Right atrium auricular region (tissue), 2 donors: ENCODE measurements at regions not wholly inside any gene's neighbourhood (a gene's known extent, or its start where the extent isn't known, plus 50 kb on each side); places are given as distances from the start of the nearest gene placed in this dataset.

ENCODE experiments used
- DNase-seq: peaks from one replicate; pipeline ENCODE4 v3.0.0-alpha.2; 2019; ENCODE audit warnings: low spot score
- H3K27ac ChIP-seq, 2 donors: fragments of 200-600 bp; sonication (generic); 1 replicate in 1 of 2; 2 replicates in 1 of 2; pipeline ENCODE4 v1.5.1; 2016 to 2019
- H3K27me3 ChIP-seq, 2 donors: fragments of 200-600 bp; sonication (generic); one replicate each; pipeline versions ENCODE4 v1.5.1 to v1.6.0; 2017 to 2019
- H3K36me3 ChIP-seq: fragments of 200-600 bp; sonication (generic); one replicate; pipeline ENCODE4 v1.5.1; 2016
- H3K4me1 ChIP-seq, 2 donors: fragments of 200-600 bp; sonication (generic); one replicate each; pipeline versions ENCODE4 v1.5.1 to v1.6.0; 2017 to 2019
- H3K4me3 ChIP-seq, 2 donors: fragments of 200-600 bp; sonication (generic); 1 replicate in 1 of 2; 2 replicates in 1 of 2; pipeline ENCODE4 v1.5.1; 2017 to 2019; ENCODE audit warnings: mild to moderate bottlenecking in 1 of 2, moderate library complexity in 1 of 2
- H3K9me3 ChIP-seq, 2 donors: fragments of 200-600 bp; sonication (generic); one replicate each; pipeline ENCODE4 v1.5.1; 2019
- CTCF ChIP-seq, 2 donors: fragments of 200-600 bp; sonication (generic); IDR thresholded peaks; one replicate each; pipeline ENCODE4 v1.5.1; 2019; ENCODE audit warnings: antibody characterized with exemption in 2 of 2

- no peaks in the 10 kb centered on the region for H3K9me3 ChIP-seq
- no peaks in the 10 kb centered on the region for H3K36me3 ChIP-seq
- no peak for DNase-seq
- no peaks in the 10 kb centered on the region for H3K4me1 ChIP-seq
- H3K4me3 ChIP-seq, result no peak overlapping the region
- H3K27ac ChIP-seq, result no peak overlapping the region
- TF ChIP-seq CTCF (IDR thresholded peaks at IDR 0.05), result no peak
- no peaks in the 10 kb centered on the region for H3K27me3 ChIP-seq
Observed at GRCh38 chr10:55058800-55059199, 257.8 kb upstream of the PCDH15 start.

- H3K27ac ChIP-seq, result no peak overlapping the region
- H3K9me3 ChIP-seq, result no peaks in the 10 kb centered on the region
- no peaks in the 10 kb centered on the region for H3K36me3 ChIP-seq
- no peak overlapping the region for H3K4me3 ChIP-seq
- H3K4me1 ChIP-seq, result no peaks in the 10 kb centered on the region
- TF ChIP-seq CTCF (IDR thresholded peaks at IDR 0.05), result no peak
- H3K27me3 ChIP-seq, result no peaks in the 10 kb centered on the region
- no peak for DNase-seq
Observed at GRCh38 chr10:55051515-55051914, 250.5 kb upstream of the PCDH15 start.

GRCh38 chr10:55048830-55049498 is 247.9 kb upstream of the PCDH15 start:
- H3K4me3 ChIP-seq, result no peak overlapping the region
- no peak for DNase-seq
- no peak for TF ChIP-seq CTCF (IDR thresholded peaks at IDR 0.05)
- no peaks in the 10 kb centered on the region for H3K4me1 ChIP-seq
- no peak overlapping the region for H3K27ac ChIP-seq
- H3K36me3 ChIP-seq, result no peaks in the 10 kb centered on the region
- no peaks in the 10 kb centered on the region for H3K9me3 ChIP-seq
- no peaks in the 10 kb centered on the region for H3K27me3 ChIP-seq

- no peak for DNase-seq
Observed at GRCh38 chr10:55043540-55043939, 242.5 kb upstream of the PCDH15 start.

GRCh38 chr10:55033061-55033460 is 232.0 kb upstream of the PCDH15 start:
- DNase-seq, result no peak
- no peaks in the 10 kb centered on the region for H3K27me3 ChIP-seq
- no peaks in the 10 kb centered on the region for H3K9me3 ChIP-seq
- no peak overlapping the region for H3K4me3 ChIP-seq
- H3K4me1 ChIP-seq, result no peaks in the 10 kb centered on the region
- TF ChIP-seq CTCF (IDR thresholded peaks at IDR 0.05), result no peak
- no peaks in the 10 kb centered on the region for H3K36me3 ChIP-seq
- H3K27ac ChIP-seq, result no peak overlapping the region

More at GRCh38 chr10:55043540-55043939, 242.5 kb upstream of the PCDH15 start:
- no peaks in the 10 kb centered on the region for H3K36me3 ChIP-seq
- H3K9me3 ChIP-seq, result no peaks in the 10 kb centered on the region
- H3K4me1 ChIP-seq, result no peaks in the 10 kb centered on the region
- H3K27me3 ChIP-seq, result no peaks in the 10 kb centered on the region
- no peak overlapping the region for H3K27ac ChIP-seq
- no peak for TF ChIP-seq CTCF (IDR thresholded peaks at IDR 0.05)
- no peak overlapping the region for H3K4me3 ChIP-seq

- Histone ChIP-seq H3K36me3 (no peaks in the 10 kb centered on the region), H3K4me3 (no peak overlapping the region), H3K9me3 (no peaks in the 10 kb centered on the region), H3K4me1 (no peaks in the 10 kb centered on the region), H3K27ac (no peak overlapping the region), H3K27me3 (no peaks in the 10 kb centered on the region)
- DNase-seq, result no peak
- TF ChIP-seq CTCF (IDR thresholded peaks at IDR 0.05), result no peak
Observed at GRCh38 chr10:55024713-55025112, 223.7 kb upstream of the PCDH15 start.
